Myocyte (in vitro differentiated cells): ENCODE measurements at regions not wholly inside any gene's neighbourhood (a gene's known extent, or its start where the extent isn't known, plus 50 kb on each side); places are given as distances from the start of the nearest gene placed in this dataset.

ENCODE experiments used
- DNase-seq: peaks from one replicate; pipeline ENCODE4 v3.0.0-alpha.2; 2012; ENCODE audit warnings: low read depth

GRCh38 chr18:44482761-44483160 lies 197.9 kb upstream of the SETBP1 start:
- DNase-seq, result no peak

- DNase-seq, result no peak
Observed at GRCh38 chr18:44495151-44495550, 185.5 kb upstream of the SETBP1 start.

- DNase-seq, result no peak
Observed at GRCh38 chr18:44497311-44497710, 183.4 kb upstream of the SETBP1 start.

DNA sequence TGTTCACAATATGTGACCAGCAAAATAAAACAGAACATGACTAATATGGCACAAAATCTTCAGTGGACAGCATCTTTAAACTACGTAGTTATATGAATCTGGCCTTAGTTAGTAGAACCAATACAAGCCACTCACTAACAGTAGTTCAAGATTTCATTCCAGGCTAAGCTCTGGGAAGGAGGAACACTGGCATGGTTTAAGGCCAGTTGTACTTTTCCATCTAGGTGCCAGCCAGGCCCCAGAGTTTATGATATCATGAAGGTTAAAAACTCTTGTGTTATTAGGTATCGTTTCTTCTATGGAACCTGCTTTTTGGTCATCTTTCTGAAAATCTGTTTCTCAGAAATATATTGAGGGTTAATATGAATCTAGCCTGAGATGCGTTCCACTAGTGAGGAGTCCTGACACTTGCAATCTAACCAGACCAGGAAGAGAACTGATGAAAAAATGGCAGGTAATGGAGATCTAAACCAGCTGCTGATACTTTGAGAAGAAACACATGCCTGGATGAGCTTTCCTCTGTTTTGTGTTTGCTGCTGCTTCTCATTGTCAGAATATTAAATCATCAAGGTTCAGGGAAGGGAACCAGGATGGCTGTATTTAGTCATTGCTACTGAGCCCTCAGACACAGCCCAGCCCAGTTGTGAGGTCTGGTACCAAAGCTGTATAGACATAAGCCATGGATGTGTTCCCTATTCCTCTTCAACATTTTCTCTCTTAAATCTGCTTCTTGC lies 182.8 kb upstream of the SETBP1 start:
- DNase-seq, result no peak

DNA sequence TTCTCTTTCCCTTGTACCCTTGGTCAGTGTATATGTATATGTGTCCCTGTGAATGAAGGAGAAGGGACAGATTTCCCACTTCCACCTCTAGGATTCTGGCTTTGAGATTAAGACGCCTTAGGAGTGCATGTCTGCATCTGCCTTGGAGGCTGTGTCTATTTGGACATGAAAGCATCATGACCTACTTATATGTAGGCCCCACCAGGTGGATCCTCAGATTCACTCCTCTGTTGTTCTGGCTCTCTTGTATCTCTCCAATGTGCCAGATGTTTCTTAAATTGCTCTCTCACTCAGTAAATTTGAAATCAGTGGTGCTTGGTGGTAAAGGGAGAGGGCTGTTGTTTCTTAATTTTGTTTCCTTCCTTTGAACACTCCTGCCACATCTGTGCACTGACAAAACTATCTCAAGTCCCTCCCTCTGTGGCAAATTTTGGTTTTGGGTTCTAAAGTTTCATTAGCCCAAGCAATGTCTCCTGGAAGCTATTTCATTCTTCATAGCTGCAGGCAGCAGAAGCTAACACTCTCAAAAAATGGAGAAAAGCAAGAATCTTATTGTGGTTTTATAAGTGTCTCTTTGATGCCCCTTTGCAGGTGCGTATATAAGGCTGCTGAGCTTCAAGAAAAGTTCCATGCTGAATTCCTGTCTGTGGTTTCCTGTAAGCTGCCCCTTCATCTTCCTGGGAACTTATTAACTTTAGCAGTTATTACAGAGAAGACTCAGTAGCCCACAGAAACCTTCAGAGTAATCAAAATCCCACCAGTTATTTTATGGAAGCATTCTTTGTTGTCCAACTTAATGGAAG lies 179.7 kb upstream of the SETBP1 start:
- DNase-seq, result no peak

- no peak for DNase-seq
Observed at GRCh38 chr18:44502221-44502620, 178.5 kb upstream of the SETBP1 start.

DNA sequence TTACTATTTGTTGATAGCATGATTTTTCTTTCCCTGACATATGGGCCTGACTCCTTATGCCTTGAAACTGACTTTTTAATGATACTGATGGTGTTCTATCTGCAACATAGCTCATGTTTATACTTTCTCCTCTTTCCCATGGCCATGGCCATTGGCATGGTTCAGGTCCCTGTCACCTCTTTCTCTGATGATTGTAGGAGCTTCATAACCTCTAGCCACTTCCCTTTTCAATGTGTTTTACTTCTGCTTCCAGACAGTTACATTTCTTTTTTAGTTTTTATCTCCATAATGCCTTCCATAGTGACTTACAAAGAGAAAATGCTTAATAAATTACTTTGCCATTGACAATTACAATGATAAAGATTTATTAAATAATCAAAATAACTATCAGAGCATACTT lies 177.9 kb upstream of the SETBP1 start:
- DNase-seq, result no peak

DNA sequence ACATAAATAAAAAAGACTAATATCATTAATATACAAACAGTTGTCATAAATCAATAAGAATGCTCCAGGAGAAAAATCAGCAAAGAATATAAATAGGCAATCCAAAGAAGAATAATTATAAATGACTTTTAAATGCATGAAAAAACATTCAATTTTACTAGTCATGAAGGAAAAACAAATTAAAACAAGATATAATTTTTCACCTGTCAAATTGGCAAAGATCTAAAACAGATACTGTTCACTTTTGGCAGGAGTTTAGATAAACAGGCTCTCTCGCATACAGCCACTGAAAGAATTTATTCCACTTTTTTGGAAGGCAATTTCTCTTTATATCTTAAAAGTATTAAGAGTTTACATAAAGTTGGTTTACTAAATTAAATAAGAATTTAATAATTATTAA lies 176.8 kb upstream of the SETBP1 start:
- no peak for DNase-seq

- no peak for DNase-seq
Observed at GRCh38 chr18:44507729-44508325, 172.9 kb upstream of the SETBP1 start.

- DNase-seq, result no peak
Observed at GRCh38 chr18:44508474-44508873, 172.2 kb upstream of the SETBP1 start.

DNA sequence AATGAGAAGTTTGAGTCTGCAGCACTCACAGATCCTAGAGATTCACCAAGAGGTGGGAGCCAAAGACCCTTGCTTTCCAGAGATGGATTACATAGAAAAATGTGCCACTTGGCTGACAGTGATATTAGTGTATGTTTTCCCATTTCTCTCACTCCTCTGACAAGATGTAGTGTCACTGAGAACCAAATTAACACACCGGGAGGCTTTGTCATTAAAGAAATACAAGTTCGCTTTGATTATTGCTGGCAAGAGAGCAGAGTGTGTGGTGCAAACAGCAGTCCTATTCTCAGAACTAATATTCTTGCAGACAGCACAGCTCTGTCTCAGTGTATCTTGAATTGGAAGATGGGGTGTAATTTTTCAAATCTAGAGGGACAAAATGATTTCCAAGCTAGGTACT lies 171.6 kb upstream of the SETBP1 start:
- DNase-seq, result no peak

DNA sequence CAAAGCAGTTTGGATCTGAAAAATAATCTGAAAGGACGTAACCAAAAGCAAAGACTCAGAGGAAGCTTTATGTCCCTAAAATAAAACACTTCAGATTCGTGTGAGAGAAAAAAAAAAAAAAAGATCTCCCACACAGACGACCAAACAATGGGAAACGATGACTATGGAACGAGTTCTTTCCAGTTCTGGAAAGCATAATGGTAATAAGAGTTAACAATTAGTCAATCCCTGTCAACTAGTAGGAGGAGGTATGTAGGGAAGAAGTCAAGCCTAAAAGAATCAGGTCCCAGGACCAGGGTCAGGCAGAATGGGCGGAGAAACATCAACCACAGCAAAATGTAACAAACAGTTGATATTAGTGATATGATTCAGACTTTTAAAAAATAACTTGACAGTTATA lies 170.3 kb upstream of the SETBP1 start:
- DNase-seq, result no peak

- no peak for DNase-seq
Observed at GRCh38 chr18:44513233-44513632, 167.5 kb upstream of the SETBP1 start.

DNA sequence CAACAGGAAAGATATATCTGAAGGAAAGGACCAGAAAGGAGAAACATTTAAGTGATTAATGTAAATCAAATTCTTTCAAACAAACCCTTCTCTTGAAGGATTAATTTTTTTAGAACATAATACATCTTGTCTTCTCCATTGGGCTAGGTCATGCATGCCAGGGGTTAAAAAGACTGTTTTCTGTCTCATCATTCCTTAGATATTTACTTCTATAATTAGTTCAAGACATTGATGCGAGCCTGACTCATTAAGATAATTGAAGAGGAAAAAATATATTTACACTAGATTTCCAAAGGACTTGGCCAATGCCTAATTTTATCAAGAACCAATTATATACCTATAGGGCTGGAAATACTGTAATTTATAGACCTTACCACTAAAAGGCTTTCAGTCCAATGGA lies 166.6 kb upstream of the SETBP1 start:
- no peak for DNase-seq

GRCh38 chr18:44514766-44515165 lies 165.9 kb upstream of the SETBP1 start:
- no peak for DNase-seq

DNA sequence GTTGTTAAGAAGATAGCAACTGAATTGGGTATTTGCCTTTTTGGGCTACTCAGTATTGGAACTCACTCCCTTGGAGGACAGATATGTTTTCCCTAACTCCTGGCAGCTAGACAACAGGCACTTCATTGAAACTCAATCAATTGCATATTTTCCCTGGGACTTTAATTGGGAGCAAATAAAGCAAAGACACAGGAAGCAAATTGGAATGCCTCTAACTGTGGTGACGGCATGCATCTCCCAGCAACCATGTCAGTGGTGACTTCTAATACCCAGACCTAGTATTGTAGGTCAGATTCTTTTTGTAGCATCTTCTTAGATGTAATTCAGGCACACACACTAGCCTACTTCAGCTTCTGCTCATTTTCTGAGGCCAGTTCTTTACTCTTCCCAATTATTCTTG lies 164.2 kb upstream of the SETBP1 start:
- DNase-seq, result no peak

DNA sequence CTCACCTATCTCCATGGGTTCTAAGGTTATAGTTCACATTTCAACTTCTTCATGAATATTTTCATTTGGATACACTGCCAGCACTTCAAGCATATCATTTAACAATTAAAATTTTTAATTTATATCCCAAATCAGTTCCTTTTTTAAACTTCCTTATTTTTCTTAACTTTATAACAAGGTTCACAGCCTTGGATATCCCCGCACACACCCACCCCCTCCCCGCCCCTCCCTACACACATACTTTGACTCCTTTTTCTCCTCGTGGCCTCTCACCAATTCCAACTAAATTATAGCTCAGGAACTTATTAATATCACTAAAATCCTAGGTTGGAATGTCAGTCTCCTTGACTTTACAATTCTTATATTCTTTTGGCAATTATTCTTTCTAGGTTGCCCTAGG lies 163.6 kb upstream of the SETBP1 start:
- DNase-seq, result no peak

DNA sequence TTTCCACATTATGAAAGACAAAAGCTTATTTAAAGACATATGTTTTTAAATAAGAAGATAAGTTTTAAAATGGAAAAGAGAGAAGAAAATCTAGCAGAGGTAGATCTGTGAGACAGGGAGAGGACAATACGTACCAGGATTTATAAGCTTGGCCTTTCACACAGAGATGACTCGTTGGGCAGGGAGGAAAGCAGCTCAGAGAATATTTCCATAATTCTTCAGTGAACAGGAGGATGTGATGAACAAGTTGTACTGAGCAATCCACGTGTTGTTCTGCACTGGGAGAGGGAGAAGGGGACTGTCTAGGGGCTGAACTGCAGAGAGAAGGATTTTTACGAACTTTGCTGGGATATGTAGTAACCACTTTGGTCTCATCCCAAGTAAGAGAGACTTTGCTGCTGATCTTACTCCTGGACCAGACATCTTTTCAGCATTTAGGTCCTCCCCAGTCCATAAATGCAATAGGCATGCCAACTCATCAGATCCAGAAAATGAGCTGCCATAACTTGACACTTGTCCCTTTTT lies 162.5 kb upstream of the SETBP1 start:
- no peak for DNase-seq

GRCh38 chr18:44518666-44519065 lies 162.0 kb upstream of the SETBP1 start:
- DNase-seq, result no peak

- no peak for DNase-seq
Observed at GRCh38 chr18:44520981-44521667, 159.6 kb upstream of the SETBP1 start.

DNA sequence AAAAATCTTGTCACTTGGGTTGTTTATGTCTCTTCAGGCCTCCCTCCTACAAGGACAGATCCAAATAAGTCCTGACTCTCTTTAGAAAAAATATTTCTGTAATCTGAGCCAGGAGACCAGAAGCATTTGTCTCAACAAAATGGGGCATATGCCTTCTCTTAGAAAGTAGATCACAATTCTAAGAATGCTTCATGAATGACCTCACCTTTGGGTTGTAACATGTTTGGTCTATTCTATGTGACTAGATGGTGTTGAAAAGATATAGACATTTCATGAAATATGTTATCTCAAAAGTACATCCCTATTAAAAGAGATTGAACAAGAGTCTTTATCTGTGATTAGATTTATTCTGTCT lies 159.0 kb upstream of the SETBP1 start:
- no peak for DNase-seq
